ENCODE measurements at regions not wholly inside any gene's neighbourhood (a gene's known extent, or its start where the extent isn't known, plus 50 kb on each side); places are given as distances from the start of the nearest gene placed in this dataset.

DNA sequence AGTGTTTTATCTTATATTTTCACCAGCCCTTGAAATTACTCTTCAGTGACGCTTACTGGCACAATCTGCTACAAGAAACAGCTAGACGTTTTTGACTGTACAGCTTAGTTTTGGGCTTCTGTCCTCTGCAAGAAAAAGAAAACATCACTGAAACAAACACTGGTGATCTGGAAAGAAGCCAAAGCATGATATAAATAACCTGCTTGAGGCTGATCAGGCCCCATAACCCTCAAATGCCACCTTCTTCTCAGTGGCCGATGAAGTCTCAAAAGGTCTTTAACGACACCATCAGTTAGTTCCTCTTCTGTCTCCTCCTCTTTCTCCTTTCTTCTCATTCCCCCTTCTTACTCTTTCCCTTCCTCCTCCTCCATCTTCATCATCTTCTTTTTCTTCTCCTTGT is 942.3 kb upstream of the TMEM132C start:
- no peak overlapping the region for H3K27ac Mint-ChIP-seq (ENCODE audit: unreplicated experiment)
- no peaks in the 10 kb centered on the region for H3K36me3 Mint-ChIP-seq (ENCODE audit: insufficient read depth, unreplicated experiment)
- BruUV-seq (replicated peaks): no TSS peak
- H3K4me3 Mint-ChIP-seq (ENCODE audit: low read depth, unreplicated experiment): no peak overlapping the region
- H3K4me1 Mint-ChIP-seq (ENCODE audit: low read depth, unreplicated experiment): no peaks in the 10 kb centered on the region
- DNase-seq: no peak
- peaks cover 28% of the 10 kb centered on the region for H3K9me3 Mint-ChIP-seq (ENCODE audit: low read depth, unreplicated experiment)
- intact Hi-C loops (cut with micrococcal nuclease; ENCODE audit: unreplicated experiment): no loop called here
- CTCF ChIA-PET: no interaction called here
- H3K27me3 Mint-ChIP-seq (ENCODE audit: unreplicated experiment): no peaks in the 10 kb centered on the region
- TF ChIP-seq, protein P1, sequence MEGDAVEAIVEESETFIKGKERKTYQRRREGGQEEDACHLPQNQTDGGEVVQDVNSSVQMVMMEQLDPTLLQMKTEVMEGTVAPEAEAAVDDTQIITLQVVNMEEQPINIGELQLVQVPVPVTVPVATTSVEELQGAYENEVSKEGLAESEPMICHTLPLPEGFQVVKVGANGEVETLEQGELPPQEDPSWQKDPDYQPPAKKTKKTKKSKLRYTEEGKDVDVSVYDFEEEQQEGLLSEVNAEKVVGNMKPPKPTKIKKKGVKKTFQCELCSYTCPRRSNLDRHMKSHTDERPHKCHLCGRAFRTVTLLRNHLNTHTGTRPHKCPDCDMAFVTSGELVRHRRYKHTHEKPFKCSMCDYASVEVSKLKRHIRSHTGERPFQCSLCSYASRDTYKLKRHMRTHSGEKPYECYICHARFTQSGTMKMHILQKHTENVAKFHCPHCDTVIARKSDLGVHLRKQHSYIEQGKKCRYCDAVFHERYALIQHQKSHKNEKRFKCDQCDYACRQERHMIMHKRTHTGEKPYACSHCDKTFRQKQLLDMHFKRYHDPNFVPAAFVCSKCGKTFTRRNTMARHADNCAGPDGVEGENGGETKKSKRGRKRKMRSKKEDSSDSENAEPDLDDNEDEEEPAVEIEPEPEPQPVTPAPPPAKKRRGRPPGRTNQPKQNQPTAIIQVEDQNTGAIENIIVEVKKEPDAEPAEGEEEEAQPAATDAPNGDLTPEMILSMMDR (IDR thresholded peaks at IDR 0.05; ENCODE audit: unreplicated experiment): no peak

DNA sequence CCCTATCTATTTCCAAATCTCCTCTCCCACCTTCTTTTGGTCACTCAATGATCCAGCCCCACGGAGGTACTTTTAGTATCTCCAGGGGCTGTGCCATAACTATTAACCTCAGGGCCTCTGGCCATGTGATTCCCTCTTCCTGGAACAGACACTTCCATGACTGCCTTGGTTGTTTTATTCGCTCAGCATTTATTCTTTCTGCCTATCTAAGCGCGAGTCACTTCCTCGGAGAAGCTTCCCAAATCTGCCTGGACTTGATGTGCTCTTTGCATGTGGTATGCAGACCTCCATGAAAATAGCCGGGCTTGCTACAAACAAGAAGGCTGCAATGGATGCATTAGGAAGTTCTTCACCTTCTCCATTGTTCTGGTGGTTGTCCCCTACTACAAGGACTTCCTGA is 939.0 kb upstream of the TMEM132C start:
- no peaks in the 10 kb centered on the region for H3K36me3 Mint-ChIP-seq (ENCODE audit: insufficient read depth, unreplicated experiment)
- CTCF ChIA-PET: no interaction called here
- peaks cover 20% of the 10 kb centered on the region for H3K9me3 Mint-ChIP-seq (ENCODE audit: low read depth, unreplicated experiment)
- intact Hi-C loops (cut with micrococcal nuclease; ENCODE audit: unreplicated experiment): no loop called here
- no TSS peak for BruUV-seq (replicated peaks)
- no peaks in the 10 kb centered on the region for H3K27me3 Mint-ChIP-seq (ENCODE audit: unreplicated experiment)
- no peaks in the 10 kb centered on the region for H3K4me1 Mint-ChIP-seq (ENCODE audit: low read depth, unreplicated experiment)
- TF ChIP-seq, protein P1 (IDR thresholded peaks at IDR 0.05; ENCODE audit: unreplicated experiment): no peak
- H3K27ac Mint-ChIP-seq (ENCODE audit: unreplicated experiment): no peak overlapping the region
- no peak overlapping the region for H3K4me3 Mint-ChIP-seq (ENCODE audit: low read depth, unreplicated experiment)
- DNase-seq: no peak

DNA sequence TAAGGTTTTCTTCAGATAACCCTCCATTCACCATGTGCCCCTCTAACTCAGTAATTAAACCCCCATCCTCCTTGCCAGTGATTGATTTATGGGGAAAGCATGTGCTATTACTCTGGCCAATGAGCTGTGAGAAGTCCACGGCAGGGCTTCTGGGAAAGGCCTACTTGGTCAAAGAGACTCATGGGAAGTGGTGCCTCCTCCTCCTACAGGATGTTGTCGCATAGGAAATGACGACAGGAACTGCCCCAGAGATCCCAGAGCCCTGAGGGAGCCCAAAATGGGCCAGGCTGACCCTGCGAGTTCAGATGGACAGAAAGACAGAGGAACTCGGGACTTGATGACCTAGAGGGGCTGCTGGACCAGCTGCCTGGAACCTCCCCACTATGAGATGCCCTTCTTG is 938.1 kb upstream of the TMEM132C start:
- H3K27ac Mint-ChIP-seq (ENCODE audit: unreplicated experiment): no peak overlapping the region
- peaks cover 20% of the 10 kb centered on the region for H3K9me3 Mint-ChIP-seq (ENCODE audit: low read depth, unreplicated experiment)
- TF ChIP-seq, protein P1 (IDR thresholded peaks at IDR 0.05; ENCODE audit: unreplicated experiment): no peak
- DNase-seq: no peak
- CTCF ChIA-PET: no interaction called here
- H3K4me3 Mint-ChIP-seq (ENCODE audit: low read depth, unreplicated experiment): no peak overlapping the region
- H3K27me3 Mint-ChIP-seq (ENCODE audit: unreplicated experiment): no peaks in the 10 kb centered on the region
- intact Hi-C loops (cut with micrococcal nuclease; ENCODE audit: unreplicated experiment): no loop called here
- H3K36me3 Mint-ChIP-seq (ENCODE audit: insufficient read depth, unreplicated experiment): no peaks in the 10 kb centered on the region
- H3K4me1 Mint-ChIP-seq (ENCODE audit: low read depth, unreplicated experiment): no peaks in the 10 kb centered on the region
- BruUV-seq (replicated peaks): no TSS peak

DNA sequence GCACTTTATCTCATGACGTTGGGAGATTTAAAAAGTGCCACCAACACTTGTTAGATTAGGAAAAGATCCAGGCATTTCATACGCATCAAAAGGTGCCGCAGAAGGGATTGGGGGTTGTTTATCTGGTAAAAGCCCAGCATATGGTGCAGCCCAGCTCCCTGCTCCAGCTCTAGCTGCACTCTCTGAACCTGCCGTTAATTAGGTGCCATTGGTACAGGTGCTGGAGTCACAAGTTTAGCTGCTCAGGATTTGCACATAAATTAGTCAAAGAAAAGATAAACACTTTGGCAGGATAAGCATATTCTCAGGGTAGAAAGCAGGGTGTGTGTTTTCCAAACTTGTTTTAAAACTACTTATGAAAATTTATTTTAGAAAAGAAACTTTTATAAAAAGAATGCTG is 932.6 kb upstream of the TMEM132C start:
- no peak for DNase-seq
- no peak overlapping the region for H3K27ac Mint-ChIP-seq (ENCODE audit: unreplicated experiment)
- no peak overlapping the region for H3K4me3 Mint-ChIP-seq (ENCODE audit: low read depth, unreplicated experiment)
- TF ChIP-seq, protein P1 (IDR thresholded peaks at IDR 0.05; ENCODE audit: unreplicated experiment): no peak
- intact Hi-C loops (cut with micrococcal nuclease; ENCODE audit: unreplicated experiment): no loop called here
- BruUV-seq (replicated peaks): no TSS peak
- H3K36me3 Mint-ChIP-seq (ENCODE audit: insufficient read depth, unreplicated experiment): no peaks in the 10 kb centered on the region
- CTCF ChIA-PET: no interaction called here
- H3K27me3 Mint-ChIP-seq (ENCODE audit: unreplicated experiment): no peaks in the 10 kb centered on the region
- H3K9me3 Mint-ChIP-seq (ENCODE audit: low read depth, unreplicated experiment): peaks cover 10% of the 10 kb centered on the region
- no peaks in the 10 kb centered on the region for H3K4me1 Mint-ChIP-seq (ENCODE audit: low read depth, unreplicated experiment)
